GM21576 (cell line): ENCODE measurements at regions not wholly inside any gene's neighbourhood (a gene's known extent, or its start where the extent isn't known, plus 50 kb on each side); places are given as distances from the start of the nearest gene placed in this dataset.

Experiments
- ATAC-seq: cut with Tn5 transposase; IDR thresholded peaks from one replicate; pipeline ENCODE4 v1.9.1; 2021; ENCODE audit warnings: mild to moderate bottlenecking, moderate library complexity; ENCODE audit not compliant: unreplicated experiment

DNA sequence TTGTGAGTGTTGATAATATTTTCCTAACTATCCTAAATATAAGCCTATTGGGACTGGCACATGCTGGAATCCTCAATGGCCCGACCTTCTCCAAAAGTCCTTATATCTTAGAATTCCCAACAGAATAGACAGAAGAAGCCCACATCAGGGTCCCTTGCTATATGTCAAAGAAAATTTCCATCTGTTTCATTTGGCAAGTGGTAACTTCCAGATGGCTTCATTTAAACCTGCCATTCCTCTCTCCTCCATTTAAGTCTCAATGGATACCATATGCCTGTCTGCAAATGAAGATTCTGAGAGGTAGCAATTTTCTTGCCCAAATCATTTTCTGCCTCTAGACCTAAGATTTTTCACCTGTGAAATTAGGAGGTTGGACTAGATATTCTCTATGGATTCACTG, 73.1 kb upstream of the KCNA4 start:
- no peak for ATAC-seq

DNA sequence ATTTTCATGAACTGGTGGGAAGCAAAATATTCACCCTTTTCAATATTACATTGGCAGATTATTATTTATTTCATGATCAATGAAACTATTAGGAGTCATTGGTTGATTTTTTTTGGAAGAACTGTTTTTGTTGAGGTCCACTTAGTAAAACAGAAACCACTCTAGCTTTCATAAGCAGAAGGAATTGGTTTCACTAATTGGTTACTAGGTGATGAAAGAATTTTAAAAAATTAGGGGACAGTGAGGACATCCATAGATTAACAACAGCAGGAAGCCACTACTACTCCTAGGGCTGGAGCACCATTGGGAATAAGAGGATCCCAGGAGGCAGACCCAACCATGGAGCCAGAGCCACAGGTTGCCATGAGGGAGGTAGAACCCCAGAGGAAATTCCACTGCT, 74.4 kb upstream of the KCNA4 start:
- ATAC-seq: no peak

DNA sequence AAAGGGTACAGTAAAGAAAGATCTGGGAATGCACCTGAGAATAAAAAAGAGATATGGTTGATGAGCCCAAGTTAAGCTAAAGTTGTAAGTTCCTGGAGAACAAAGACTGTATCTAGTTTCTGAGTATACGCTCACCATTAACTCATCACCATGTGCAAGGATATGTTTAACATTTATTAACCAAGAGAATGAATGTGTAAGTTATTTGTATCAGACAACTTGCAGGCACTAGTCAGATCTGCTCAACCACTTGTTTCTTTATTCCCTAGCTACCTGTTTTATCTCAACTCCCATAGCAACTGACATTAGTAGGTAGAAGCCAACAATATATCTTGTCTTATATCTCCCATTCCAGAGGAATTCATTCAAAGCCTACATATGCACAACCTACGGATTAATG, 74.9 kb upstream of the KCNA4 start:
- ATAC-seq: no peak

DNA sequence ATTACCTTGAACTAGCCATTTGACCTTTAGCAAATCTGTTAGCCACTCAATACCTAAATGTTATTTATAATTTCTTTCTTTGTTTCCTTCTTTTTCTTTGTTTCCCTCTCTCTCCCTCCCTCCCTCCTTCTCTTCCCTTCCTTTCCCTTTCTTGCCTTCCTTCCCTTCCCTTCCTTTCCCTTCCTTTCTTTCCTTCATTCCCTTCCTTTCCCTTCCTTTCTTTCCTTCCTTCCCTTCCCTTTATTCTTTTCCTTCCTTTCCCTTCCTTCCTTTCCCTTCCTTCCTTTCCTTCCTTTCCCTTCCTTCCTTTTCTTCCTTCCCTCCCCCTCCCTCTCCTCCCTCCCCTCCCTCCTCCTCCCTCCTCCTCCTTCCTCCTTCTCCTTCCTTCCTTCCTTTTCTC, 75.7 kb upstream of the KCNA4 start:
- no peak for ATAC-seq

DNA sequence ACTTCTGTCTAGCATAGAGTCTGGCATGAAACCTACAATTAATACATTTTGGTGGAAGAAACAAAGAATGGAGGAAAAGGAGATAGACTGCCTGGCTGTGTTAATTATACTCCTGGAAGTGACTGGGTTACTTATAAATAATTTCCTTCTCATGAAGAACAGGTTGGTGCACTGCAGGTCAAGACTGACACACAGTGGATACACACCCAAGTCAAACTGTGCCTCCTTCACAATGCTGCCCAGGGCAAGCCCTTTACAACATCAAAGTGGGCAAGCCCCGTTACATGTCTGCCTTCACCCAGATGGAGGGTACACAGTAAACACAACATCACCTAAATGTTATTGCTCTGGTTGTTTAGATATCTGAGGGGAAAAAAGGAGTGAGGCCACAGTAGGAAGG, 83.7 kb upstream of the KCNA4 start:
- no peak for ATAC-seq

GRCh38 chr11:30106222-30107181, 89.7 kb upstream of the KCNA4 start:
- no peak for ATAC-seq

DNA sequence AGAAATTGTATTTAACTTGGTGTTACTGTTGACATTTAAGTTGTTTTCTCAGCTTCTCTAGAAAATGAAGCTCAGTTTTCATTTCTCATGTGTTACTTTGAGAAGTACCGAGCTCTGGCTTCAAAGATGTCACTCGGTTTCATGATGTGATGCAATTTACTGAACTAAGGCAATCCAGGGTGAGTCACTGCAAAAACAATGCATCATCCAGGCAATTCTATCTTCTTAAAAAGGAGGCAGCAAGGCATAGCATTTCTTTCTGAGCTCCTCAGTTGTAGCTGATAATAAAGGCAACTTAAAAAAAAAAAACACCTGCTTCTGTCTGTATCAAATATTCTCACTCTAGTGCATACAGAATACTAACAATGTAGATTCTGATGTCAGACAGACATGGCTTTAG, 91.1 kb upstream of the KCNA4 start:
- ATAC-seq: no peak

- no peak for ATAC-seq
Observed at GRCh38 chr11:30109774-30110173, 92.9 kb upstream of the KCNA4 start.

GRCh38 chr11:30110691-30111090, 93.9 kb upstream of the KCNA4 start:
- no peak for ATAC-seq

- ATAC-seq: no peak
Observed at GRCh38 chr11:30111786-30112185, 95.0 kb upstream of the KCNA4 start.

GRCh38 chr11:30113326-30113898, 96.6 kb upstream of the KCNA4 start:
- ATAC-seq: no peak

GRCh38 chr11:30116512-30116911, 99.7 kb upstream of the KCNA4 start:
- ATAC-seq: no peak

DNA sequence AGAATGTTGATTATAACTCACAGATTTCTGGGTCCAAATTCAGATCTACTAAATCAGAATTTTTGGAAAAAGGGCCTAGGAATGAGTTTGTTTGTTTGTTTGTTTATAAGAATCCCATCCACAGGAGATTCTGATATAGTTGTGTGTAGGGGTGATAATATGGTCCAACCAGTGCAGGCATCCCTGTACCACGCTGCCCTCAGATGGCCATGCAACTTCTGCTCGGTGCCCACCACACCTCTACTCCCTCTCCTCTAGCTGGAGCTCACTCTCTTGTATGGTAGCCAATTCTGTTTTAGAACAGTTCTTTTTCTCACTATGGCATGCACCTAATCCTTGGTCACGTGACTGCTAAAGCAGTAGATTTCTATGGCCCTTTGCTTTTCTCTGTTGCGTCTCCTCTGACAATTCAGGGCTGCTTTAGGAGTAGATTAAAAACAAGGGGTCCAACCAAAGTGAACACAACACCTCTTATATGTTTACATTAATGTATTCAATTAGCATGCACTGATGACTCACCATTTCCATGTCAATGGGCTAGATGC, 103.3 kb upstream of the KCNA4 start:
- no peak for ATAC-seq

GRCh38 chr11:30125456-30125855, 105.4 kb upstream of the FSHB start:
- ATAC-seq: no peak

DNA sequence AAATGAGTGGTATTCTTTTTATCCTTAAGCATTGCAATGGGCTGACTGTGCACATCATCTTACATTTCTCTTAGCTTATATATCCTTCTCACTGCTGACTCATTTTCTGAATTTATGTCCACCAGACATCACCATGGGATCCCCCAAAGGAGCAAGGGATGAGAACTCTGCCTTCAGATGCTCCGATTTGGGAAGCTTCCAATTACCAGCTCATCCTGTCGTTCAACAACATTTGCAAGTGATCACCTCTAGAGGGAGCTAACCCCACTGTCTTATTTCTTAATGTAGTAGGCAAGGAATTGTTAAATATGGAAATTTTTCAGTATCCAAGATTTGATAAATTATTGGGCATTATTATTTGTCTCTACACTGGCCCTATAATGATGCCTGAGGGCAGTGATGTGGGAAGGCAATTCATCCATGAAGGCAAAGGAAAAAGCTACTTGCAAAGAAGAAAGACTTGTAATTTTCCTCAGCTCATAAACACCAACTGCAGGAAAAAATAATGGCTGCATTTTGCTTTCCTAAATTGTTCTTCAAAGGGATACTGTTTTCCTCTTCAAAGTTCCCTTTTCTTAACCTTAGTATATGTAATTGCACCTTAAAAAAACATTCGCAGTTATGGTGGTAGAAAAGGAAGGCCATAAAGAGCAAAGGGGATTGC, 102.4 kb upstream of the FSHB start:
- ATAC-seq: no peak

- ATAC-seq: peak; percentile 55
Observed at GRCh38 chr11:30131535-30131934, 99.3 kb upstream of the FSHB start.

DNA sequence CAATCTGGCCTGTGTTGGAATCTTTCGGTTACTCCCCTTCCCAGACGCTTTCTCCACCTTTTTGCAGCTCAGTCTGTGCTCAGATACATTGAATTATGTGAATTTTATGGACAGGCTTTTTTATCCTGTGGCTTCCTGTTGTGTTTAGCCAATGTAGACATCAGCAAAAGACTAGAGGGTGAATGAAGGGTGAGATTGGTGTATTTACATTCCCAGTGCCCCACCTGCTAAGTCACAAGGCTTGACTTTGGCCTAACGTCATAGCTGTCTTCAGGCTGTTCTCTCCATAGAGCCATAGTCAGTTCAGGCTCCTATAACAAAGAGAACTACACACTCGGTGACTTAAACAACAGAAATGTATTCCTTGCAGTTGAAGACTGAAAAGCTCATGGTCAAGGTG, 97.5 kb upstream of the FSHB start:
- ATAC-seq: no peak

- ATAC-seq: peak; percentile 76
Observed at GRCh38 chr11:30143098-30143705, 87.6 kb upstream of the FSHB start.

DNA sequence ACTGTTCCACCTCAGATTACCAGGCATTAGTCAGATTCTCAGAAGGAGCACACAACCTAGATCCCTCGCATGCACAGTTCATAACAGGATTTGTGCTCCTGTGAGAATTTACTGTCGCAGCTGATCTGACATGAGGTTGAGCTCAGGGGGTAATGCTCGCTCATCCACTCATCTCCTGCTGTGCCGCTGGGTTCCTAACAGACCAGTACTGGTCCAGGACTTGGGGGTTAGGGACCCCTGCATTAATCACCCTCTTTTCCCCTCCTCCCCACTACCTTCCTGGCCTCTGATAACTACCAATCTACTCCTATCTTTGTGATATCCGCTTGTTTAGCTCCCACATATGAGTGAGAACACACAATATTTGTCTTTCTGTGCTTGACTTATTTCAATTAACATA, 83.5 kb upstream of the FSHB start:
- no peak for ATAC-seq

- ATAC-seq: no peak
Observed at GRCh38 chr11:30149998-30150397, 80.8 kb upstream of the FSHB start.

GRCh38 chr11:30150425-30150824, 80.4 kb upstream of the FSHB start:
- no peak for ATAC-seq
